A673 (cell line): ENCODE measurements at regions not wholly inside any gene's neighbourhood (a gene's known extent, or its start where the extent isn't known, plus 50 kb on each side); places are given as distances from the start of the nearest gene placed in this dataset.

Source experiments
- BruUV-seq: library from RNA; stranded (reverse); fragments of 400-500 nt; replicated peaks from 2 replicates; lab custom pipeline; 2021; lab: Mats Ljungman, UMichigan
- CTCF ChIA-PET: fragments of 300-600 bp; sonication (Branson Sonifier 250); formaldehyde crosslinking; loops from one replicate; lab custom pipeline; 2022; ENCODE audit warnings: antibody characterized with exemption; lab: Charles Lee
- POLR2A ChIA-PET: fragments of 300-600 bp; sonication (Branson Sonifier 250); formaldehyde crosslinking; loops from one replicate; lab custom pipeline; 2022; ENCODE audit warnings: antibody characterized with exemption; ENCODE audit not compliant: low non-redundant PET; lab: Charles Lee
- DNase-seq: peaks from one replicate; pipeline ENCODE4 v3.0.0-alpha.2; 2015; ENCODE audit warnings: low spot score
- H3K27ac ChIP-seq: fragments of 200-600 bp; sonication (generic); 2 replicates; pipeline ENCODE4 v1.5.1; 2016; ENCODE audit warnings: mixed run types, low read depth, mild to moderate bottlenecking, mixed read lengths, antibody characterized with exemption, low read length; ENCODE audit not compliant: poor library complexity, severe bottlenecking
- H3K27me3 ChIP-seq: fragments of 200-600 bp; sonication (generic); replicated peaks from 2 replicates; pipeline ENCODE4 v1.6.1; 2017; ENCODE audit warnings: mixed run types, low read depth, mild to moderate bottlenecking, mixed read lengths, antibody characterized with exemption, low read length; ENCODE audit not compliant: insufficient read depth, poor library complexity
- H3K36me3 ChIP-seq: fragments of 200-600 bp; sonication (generic); 2 replicates; pipeline ENCODE4 v1.6.1; 2016; ENCODE audit warnings: mixed run types, mild to moderate bottlenecking, mixed read lengths, antibody characterized with exemption, low read length; ENCODE audit not compliant: insufficient read depth, poor library complexity, severe bottlenecking
- H3K4me1 ChIP-seq: fragments of 200-600 bp; sonication (generic); 2 replicates; pipeline ENCODE4 v1.6.1; 2017; ENCODE audit warnings: mixed run types, mild to moderate bottlenecking, mixed read lengths, antibody characterized with exemption, low read length; ENCODE audit not compliant: insufficient read depth, poor library complexity, severe bottlenecking
- H3K4me3 ChIP-seq: fragments of 200-600 bp; sonication (generic); 2 replicates; pipeline ENCODE4 v1.5.1; 2016; ENCODE audit warnings: low read depth, mixed run types, mild to moderate bottlenecking, mixed read lengths, low read length; ENCODE audit not compliant: poor library complexity, severe bottlenecking
- H3K9me3 ChIP-seq: fragments of 200-600 bp; sonication (generic); 2 replicates; pipeline ENCODE4 v1.6.1; 2016; ENCODE audit warnings: mixed run types, low read depth, mild to moderate bottlenecking, mixed read lengths, antibody characterized with exemption, low read length; ENCODE audit not compliant: poor library complexity, severe bottlenecking
- EZH2 ChIP-seq: fragments of 200-600 bp; sonication (generic); IDR thresholded peaks from 2 replicates; pipeline ENCODE4 v1.6.1; 2017; ENCODE audit warnings: borderline replicate concordance, low read depth, mild to moderate bottlenecking, mixed read lengths, antibody characterized with exemption, low read length; ENCODE audit not compliant: poor library complexity, severe bottlenecking
- intact Hi-C: fragments of 100-400 bp; cut with micrococcal nuclease; formaldehyde crosslinking; loops from one replicate; pipeline ENCODE4 v1.10.0; 2022; ENCODE audit not compliant: unreplicated experiment
- TF ChIP-seq, protein P1 (sequence below): fragments of 300-800, 200-600 bp; sonication (generic); conservative IDR thresholded peaks from 2 replicates; pipeline ENCODE4 v1.5.1; 2017; ENCODE audit warnings: low read depth, mild to moderate bottlenecking, antibody characterized with exemption, low read length, moderate library complexity, mixed read lengths

DNA sequence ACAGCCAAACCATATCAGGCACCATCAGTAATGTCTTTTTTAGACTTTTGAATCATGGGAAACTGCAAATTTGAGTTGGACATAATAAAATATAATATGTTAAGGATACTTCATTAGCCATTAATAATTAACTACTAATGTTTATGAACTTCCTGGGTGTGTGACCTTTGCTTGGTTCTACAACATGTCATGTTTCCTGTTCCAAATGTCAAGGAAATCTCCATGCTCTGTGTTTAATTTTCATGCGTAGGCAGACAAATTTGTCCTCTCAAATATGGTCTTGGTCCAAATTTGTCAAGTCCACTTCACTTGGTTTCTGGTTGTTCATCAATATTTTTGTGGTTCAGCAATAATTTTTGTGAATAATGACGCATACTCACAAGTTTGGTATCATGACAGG, 410.5 kb downstream of the BMP2 start:
- peaks cover 3% of the 10 kb centered on the region for H3K9me3 ChIP-seq
- H3K27me3 ChIP-seq, result no peaks in the 10 kb centered on the region
- no peak for DNase-seq
- no peak overlapping the region for H3K27ac ChIP-seq
- ChIA-PET POLR2A (no interaction called here), CTCF (no interaction called here)
- H3K36me3 ChIP-seq, result no peaks in the 10 kb centered on the region
- intact Hi-C loops, result no loop called here
- no peaks in the 10 kb centered on the region for H3K4me1 ChIP-seq
- no peak overlapping the region for H3K4me3 ChIP-seq
- TF ChIP-seq, protein P1, sequence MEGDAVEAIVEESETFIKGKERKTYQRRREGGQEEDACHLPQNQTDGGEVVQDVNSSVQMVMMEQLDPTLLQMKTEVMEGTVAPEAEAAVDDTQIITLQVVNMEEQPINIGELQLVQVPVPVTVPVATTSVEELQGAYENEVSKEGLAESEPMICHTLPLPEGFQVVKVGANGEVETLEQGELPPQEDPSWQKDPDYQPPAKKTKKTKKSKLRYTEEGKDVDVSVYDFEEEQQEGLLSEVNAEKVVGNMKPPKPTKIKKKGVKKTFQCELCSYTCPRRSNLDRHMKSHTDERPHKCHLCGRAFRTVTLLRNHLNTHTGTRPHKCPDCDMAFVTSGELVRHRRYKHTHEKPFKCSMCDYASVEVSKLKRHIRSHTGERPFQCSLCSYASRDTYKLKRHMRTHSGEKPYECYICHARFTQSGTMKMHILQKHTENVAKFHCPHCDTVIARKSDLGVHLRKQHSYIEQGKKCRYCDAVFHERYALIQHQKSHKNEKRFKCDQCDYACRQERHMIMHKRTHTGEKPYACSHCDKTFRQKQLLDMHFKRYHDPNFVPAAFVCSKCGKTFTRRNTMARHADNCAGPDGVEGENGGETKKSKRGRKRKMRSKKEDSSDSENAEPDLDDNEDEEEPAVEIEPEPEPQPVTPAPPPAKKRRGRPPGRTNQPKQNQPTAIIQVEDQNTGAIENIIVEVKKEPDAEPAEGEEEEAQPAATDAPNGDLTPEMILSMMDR, result no peak
- TF ChIP-seq EZH2, result no peak
- no TSS peak for BruUV-seq

DNA sequence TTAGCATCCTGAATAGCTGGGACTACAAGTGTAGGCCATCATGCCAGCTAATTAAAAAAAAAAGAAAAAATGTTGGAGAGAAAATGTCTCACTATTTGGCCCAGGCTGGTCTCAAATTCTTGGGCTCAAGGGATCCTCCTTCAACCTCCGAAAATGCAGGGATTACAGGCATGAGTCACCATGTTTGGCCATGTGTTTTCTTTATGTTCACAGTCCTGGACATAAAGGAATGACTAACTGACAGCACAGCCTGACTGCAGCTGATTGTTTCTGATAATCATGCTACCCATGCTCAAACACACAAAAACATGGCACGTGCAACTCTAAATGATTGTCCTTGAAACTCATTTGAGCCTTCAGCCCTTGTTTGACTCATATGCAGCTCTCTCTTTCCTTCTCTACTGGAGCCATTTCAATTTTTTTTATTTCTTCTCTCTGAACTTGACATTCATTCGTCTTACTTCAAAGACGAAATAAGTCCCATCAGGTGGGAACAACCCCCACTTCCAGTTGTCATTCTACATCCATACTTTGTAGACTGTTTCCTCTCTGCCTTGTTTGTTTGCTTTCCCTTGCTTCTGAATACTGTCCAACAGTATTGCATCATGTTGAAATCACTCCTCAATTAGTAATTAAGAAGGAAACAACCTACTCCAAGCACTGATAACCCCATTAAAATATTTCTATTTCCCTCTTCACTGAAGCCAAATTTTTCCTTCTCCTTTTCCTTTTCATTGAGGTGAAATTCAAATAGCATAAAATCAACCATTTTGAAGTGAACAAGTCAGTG, 413.0 kb downstream of the BMP2 start:
- peaks cover 3% of the 10 kb centered on the region for H3K9me3 ChIP-seq
- ChIA-PET CTCF (no interaction called here), POLR2A (no interaction called here)
- no TSS peak for BruUV-seq
- TF ChIP-seq, protein P1, result no peak
- no peak for TF ChIP-seq EZH2
- no peak overlapping the region for H3K4me3 ChIP-seq
- H3K27ac ChIP-seq, result no peak overlapping the region
- H3K4me1 ChIP-seq, result no peaks in the 10 kb centered on the region
- DNase-seq, result no peak
- intact Hi-C loops, result no loop called here
- no peaks in the 10 kb centered on the region for H3K36me3 ChIP-seq
- H3K27me3 ChIP-seq, result no peaks in the 10 kb centered on the region

DNA sequence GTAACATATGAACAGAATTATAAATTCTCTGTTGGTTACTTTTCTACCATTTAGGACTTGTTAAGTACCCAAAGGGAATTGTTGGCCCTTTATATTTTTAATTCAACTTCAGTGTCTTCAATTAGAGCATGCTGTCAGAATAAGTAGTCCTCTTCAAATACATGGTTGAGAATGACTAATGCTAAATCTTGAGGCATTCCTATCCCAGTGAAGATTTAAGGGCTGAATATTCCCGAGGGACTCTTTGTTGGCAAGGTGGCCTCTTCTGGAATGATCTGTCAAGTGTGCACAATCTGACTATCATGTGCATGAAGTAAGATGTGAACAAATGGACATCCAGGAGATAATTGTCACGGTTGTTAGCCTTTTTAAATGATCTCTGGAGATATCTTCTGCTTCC, 421.7 kb downstream of the BMP2 start:
- DNase-seq, result no peak
- no peak for TF ChIP-seq EZH2
- BruUV-seq, result no TSS peak
- Histone ChIP-seq H3K4me1 (no peaks in the 10 kb centered on the region), H3K9me3 (no peaks in the 10 kb centered on the region), H3K27me3 (no peaks in the 10 kb centered on the region), H3K4me3 (no peak overlapping the region), H3K36me3 (no peaks in the 10 kb centered on the region), H3K27ac (no peak overlapping the region)
- intact Hi-C loops, result no loop called here
- POLR2A ChIA-PET, result no interaction called here
- CTCF ChIA-PET, result no interaction called here

DNA sequence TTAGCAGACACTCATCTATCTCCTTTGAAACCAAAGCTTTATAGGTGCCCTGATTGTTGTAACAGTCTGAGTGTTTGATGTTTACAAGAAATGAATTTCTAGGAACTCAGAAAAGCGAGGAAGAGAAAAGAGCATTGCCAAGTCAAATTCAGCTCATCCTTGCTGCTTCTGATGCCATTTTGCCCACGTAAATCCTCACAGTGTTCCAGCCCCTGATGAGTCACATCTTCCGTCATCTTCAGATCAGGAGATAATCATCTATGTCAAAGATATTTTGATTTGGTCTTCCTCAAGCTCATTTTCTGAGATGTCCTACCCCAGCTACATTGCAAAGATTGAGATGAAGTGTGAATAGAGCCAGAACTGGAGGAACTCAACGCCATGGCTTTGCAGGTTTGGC, 426.2 kb downstream of the BMP2 start:
- no peaks in the 10 kb centered on the region for H3K27me3 ChIP-seq
- H3K4me3 ChIP-seq, result no peak overlapping the region
- H3K36me3 ChIP-seq, result no peaks in the 10 kb centered on the region
- TF ChIP-seq, protein P1, result no peak
- TF ChIP-seq EZH2, result no peak
- no peaks in the 10 kb centered on the region for H3K9me3 ChIP-seq
- POLR2A ChIA-PET, result no interaction called here
- no peak for DNase-seq
- H3K27ac ChIP-seq, result no peak overlapping the region
- no TSS peak for BruUV-seq
- intact Hi-C loops, result no loop called here
- CTCF ChIA-PET, result interaction anchor here (0.6 kb wide), 1 partner anchor 47 kb away, joined by 3 read pairs; no protein-coding TSS in a partner anchor
- no peaks in the 10 kb centered on the region for H3K4me1 ChIP-seq
